Mesendoderm (in vitro differentiated cells): ENCODE measurements at regions not wholly inside any gene's neighbourhood (a gene's known extent, or its start where the extent isn't known, plus 50 kb on each side); places are given as distances from the start of the nearest gene placed in this dataset.

Experiments
- DNase-seq: peaks from one replicate; pipeline ENCODE4 v3.0.0; 2013
- H2AK5ac ChIP-seq: 2 replicates; pipeline ENCODE4 v1.6.1; 2013; ENCODE audit warnings: low read length, inconsistent platforms
- H2BK120ac ChIP-seq: 2 replicates; pipeline ENCODE4 v1.6.1; 2013; ENCODE audit warnings: low read depth, mild to moderate bottlenecking, low read length, moderate library complexity, mixed read lengths
- H2BK15ac ChIP-seq: replicated peaks from 2 replicates; pipeline ENCODE4 v1.6.1; 2013; ENCODE audit warnings: low read depth, mild to moderate bottlenecking, moderate library complexity
- H2BK5ac ChIP-seq: 2 replicates; pipeline ENCODE4 v1.6.1; 2013; ENCODE audit warnings: low read length, inconsistent platforms
- H3K18ac ChIP-seq: 2 replicates; pipeline ENCODE4 v1.6.1; 2013; ENCODE audit warnings: mild to moderate bottlenecking, low read length, mixed read lengths
- H3K23ac ChIP-seq: one replicate; pipeline ENCODE4 v1.6.1; 2013; ENCODE audit warnings: low read length
- H3K27ac ChIP-seq: 2 replicates; pipeline ENCODE4 v1.5.1; 2013; ENCODE audit warnings: low read depth, mild to moderate bottlenecking, inconsistent platforms, low read length, moderate library complexity
- H3K27me3 ChIP-seq: 2 replicates; pipeline ENCODE4 v1.6.1; 2013; ENCODE audit warnings: low read length, control low read depth, mild to moderate bottlenecking, inconsistent platforms; ENCODE audit not compliant: insufficient read depth, poor library complexity
- H3K36me3 ChIP-seq: 2 replicates; pipeline ENCODE4 v1.6.1; 2013; ENCODE audit warnings: low read length, inconsistent platforms; ENCODE audit not compliant: control insufficient read depth, insufficient read depth
- H3K4ac ChIP-seq: one replicate; pipeline ENCODE4 v1.6.1; 2013; ENCODE audit warnings: low read depth, mild to moderate bottlenecking, low read length, moderate library complexity
- H3K4me1 ChIP-seq: 2 replicates; pipeline ENCODE4 v1.6.1; 2013; ENCODE audit warnings: low read depth, low read length, inconsistent platforms; ENCODE audit not compliant: control insufficient read depth
- H3K4me2 ChIP-seq: 2 replicates; pipeline ENCODE4 v1.6.1; 2013; ENCODE audit warnings: low read length
- H3K4me3 ChIP-seq: 2 replicates; pipeline ENCODE4 v1.5.1; 2013; ENCODE audit warnings: mild to moderate bottlenecking, low read length
- H3K56ac ChIP-seq: one replicate; pipeline ENCODE4 v1.6.1; 2013; ENCODE audit warnings: low read length
- H3K79me1 ChIP-seq: 2 replicates; pipeline ENCODE4 v1.6.1; 2013; ENCODE audit warnings: low read length, inconsistent platforms
- H3K79me2 ChIP-seq: 2 replicates; pipeline ENCODE4 v1.6.1; 2013; ENCODE audit warnings: mild to moderate bottlenecking, low read length; ENCODE audit not compliant: control insufficient read depth, insufficient read depth
- H3K9ac ChIP-seq: 2 replicates; pipeline ENCODE4 v1.6.1; 2013; ENCODE audit warnings: low read length, inconsistent platforms
- H4K5ac ChIP-seq: one replicate; pipeline ENCODE4 v1.6.1; 2013; ENCODE audit warnings: low read length
- H4K8ac ChIP-seq: one replicate; pipeline ENCODE4 v1.6.1; 2013; ENCODE audit warnings: low read depth, mild to moderate bottlenecking, control low read depth, low read length, moderate library complexity
- whole genome bisulfite sequencing: extraction: QIAGEN DNeasy Blood & Tissue Kit; methylation state at CpG from one replicate; pipeline ENCODE4 v1.1.7; 2013; ENCODE audit warnings: low lambda C conversion rate, missing lambda C conversion rate; ENCODE audit not compliant: insufficient coverage; ENCODE audit errors: extremely low coverage; 5-methylcytosine and 5-hydroxymethylcytosine counted together

DNA sequence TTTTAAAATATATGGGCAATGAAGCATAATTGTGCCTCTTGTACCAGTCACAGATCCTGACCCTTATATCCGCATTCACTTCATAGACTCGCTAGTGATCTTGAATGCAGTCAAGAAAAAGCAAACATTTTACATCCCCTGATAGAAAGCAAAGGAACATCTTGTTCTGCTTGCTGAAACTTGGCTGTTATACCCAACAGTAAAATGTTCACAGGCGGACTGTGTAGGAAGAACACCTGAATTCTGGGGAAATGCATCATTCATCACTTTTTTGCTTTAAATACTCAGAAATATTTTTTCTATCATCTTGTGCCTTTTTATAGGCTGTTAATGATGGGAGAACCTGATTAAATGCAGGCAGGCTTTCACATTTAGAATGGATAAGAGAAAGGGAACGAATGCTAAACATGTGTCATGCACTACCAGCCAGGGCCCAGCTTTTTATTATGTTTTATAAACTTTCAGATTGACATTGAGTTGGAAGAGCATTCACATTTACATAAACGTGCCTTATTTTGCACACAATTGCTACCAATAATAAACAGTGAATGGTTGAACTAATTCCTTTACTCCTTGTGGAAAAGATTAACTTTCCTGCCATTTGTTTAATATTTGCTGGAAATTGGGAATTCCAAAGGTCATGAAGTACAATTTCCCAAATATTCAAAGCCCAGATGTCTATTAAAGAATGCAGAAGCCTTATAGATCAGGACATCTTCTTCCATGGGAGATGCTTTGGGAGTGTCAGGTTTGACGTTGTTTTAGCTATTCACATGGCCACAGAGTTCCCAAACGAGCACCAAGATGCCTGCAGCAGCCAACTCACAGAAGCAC, 756.2 kb downstream of the TLE1 start:
- H3K27me3 ChIP-seq = no peaks in the 10 kb centered on the region
- H2BK120ac ChIP-seq = no peak overlapping the region
- no peak overlapping the region for H3K27ac ChIP-seq
- WGBS = no CpG with 5 or more reads among the region's 7 CpGs
- H3K36me3 ChIP-seq = no peaks in the 10 kb centered on the region
- no peak overlapping the region for H2AK5ac ChIP-seq
- no peaks in the 10 kb centered on the region for H3K79me2 ChIP-seq
- H4K5ac ChIP-seq = no peak overlapping the region
- no peak overlapping the region for H3K23ac ChIP-seq
- H3K18ac ChIP-seq = no peak overlapping the region
- no peak overlapping the region for H2BK5ac ChIP-seq
- H3K56ac ChIP-seq = no peak overlapping the region
- no peaks in the 10 kb centered on the region for H3K79me1 ChIP-seq
- H3K4me1 ChIP-seq = no peaks in the 10 kb centered on the region
- no peak overlapping the region for H3K9ac ChIP-seq
- H4K8ac ChIP-seq = no peak overlapping the region
- H3K4me3 ChIP-seq = no peak overlapping the region
- H2BK15ac ChIP-seq = no peak overlapping the region
- H3K4ac ChIP-seq = no peak overlapping the region
- H3K4me2 ChIP-seq = no peak overlapping the region
- no peak for DNase-seq

DNA sequence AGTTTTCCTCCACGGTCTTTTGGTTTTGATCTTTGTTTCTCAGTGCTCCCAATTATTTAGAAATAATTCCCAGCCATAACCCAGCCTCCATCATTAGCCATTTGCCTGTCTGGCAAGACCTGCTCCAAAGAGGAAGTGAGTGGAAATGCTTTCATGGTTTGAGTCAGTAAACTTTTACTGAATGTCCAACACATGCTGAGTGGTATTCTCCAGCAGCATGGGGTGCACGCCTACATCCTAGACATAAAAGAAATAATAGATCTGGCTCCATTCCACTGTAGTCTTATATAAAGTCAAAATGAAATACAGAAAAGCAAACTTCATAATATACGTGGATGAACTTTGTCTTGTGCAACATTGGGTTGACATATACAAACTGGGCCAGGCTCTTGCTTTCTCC, 757.2 kb downstream of the TLE1 start:
- Histone ChIP-seq H3K4me1 (no peaks in the 10 kb centered on the region), H2BK15ac (no peak overlapping the region), H3K4me3 (no peak overlapping the region), H2AK5ac (no peak overlapping the region), H4K5ac (no peak overlapping the region), H3K36me3 (no peaks in the 10 kb centered on the region), H3K79me2 (no peaks in the 10 kb centered on the region), H3K56ac (no peak overlapping the region), H3K23ac (no peak overlapping the region), H4K8ac (no peak overlapping the region), H3K18ac (no peak overlapping the region), H3K79me1 (no peaks in the 10 kb centered on the region), H3K9ac (no peak overlapping the region), H3K27me3 (no peaks in the 10 kb centered on the region), H2BK120ac (no peak overlapping the region), H3K4ac (no peak overlapping the region), H3K4me2 (no peak overlapping the region), H2BK5ac (no peak overlapping the region), H3K27ac (no peak overlapping the region)
- DNase-seq = no peak
- WGBS = no CpG with 5 or more reads among the region's 3 CpGs

- no peak overlapping the region for H3K56ac ChIP-seq
- no peak overlapping the region for H3K4me2 ChIP-seq
- no peak overlapping the region for H3K23ac ChIP-seq
- no peak overlapping the region for H3K4me3 ChIP-seq
- H3K27me3 ChIP-seq = no peaks in the 10 kb centered on the region
- H2AK5ac ChIP-seq = no peak overlapping the region
- H3K9ac ChIP-seq = no peak overlapping the region
- no peaks in the 10 kb centered on the region for H3K4me1 ChIP-seq
- no peak overlapping the region for H4K8ac ChIP-seq
- no peak overlapping the region for H2BK120ac ChIP-seq
- no peaks in the 10 kb centered on the region for H3K36me3 ChIP-seq
- no peak overlapping the region for H4K5ac ChIP-seq
- no peak overlapping the region for H3K27ac ChIP-seq
- no peak overlapping the region for H3K18ac ChIP-seq
- no peaks in the 10 kb centered on the region for H3K79me1 ChIP-seq
- WGBS = no CpG with 5 or more reads among the region's 3 CpGs
- no peak overlapping the region for H2BK5ac ChIP-seq
- H3K79me2 ChIP-seq = no peaks in the 10 kb centered on the region
- peak; percentile 42 for DNase-seq
- H2BK15ac ChIP-seq = no peak overlapping the region
- no peak overlapping the region for H3K4ac ChIP-seq
These were observed 758.2 kb downstream of the TLE1 start for GRCh38 chr9:80931163-80931562.

GRCh38 chr9:80928697-80929096, 760.6 kb downstream of the TLE1 start:
- H3K27ac ChIP-seq = no peak overlapping the region
- DNase-seq = no peak
- H2BK5ac ChIP-seq = no peak overlapping the region
- H3K79me2 ChIP-seq = no peaks in the 10 kb centered on the region
- H2BK120ac ChIP-seq = no peak overlapping the region
- H3K4ac ChIP-seq = no peak overlapping the region
- H3K4me2 ChIP-seq = no peak overlapping the region
- no peaks in the 10 kb centered on the region for H3K4me1 ChIP-seq
- no peak overlapping the region for H4K5ac ChIP-seq
- no peak overlapping the region for H3K18ac ChIP-seq
- no peaks in the 10 kb centered on the region for H3K27me3 ChIP-seq
- no peaks in the 10 kb centered on the region for H3K79me1 ChIP-seq
- no peak overlapping the region for H3K23ac ChIP-seq
- H3K56ac ChIP-seq = no peak overlapping the region
- H2AK5ac ChIP-seq = no peak overlapping the region
- no peak overlapping the region for H4K8ac ChIP-seq
- H2BK15ac ChIP-seq = no peak overlapping the region
- H3K9ac ChIP-seq = no peak overlapping the region
- H3K36me3 ChIP-seq = no peaks in the 10 kb centered on the region
- H3K4me3 ChIP-seq = no peak overlapping the region

DNA sequence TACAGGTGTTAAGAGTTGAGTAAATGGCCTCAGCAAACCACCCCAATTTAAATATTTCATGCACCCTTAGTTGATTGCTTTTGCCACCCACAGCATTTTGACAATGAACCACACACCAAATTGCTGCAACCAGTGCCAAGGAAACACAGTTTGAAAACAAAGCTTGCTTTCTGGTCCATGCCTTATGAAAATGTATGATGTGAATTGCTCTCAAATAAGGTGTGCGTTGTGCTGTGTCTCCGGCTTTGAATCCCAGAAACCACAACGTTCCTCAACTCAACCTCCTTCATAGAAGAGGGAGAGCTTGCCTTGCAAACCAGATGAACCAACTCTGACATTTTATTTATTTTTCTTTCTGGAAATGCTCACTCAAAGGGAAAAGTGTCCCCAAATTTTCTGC, 762.7 kb downstream of the TLE1 start:
- no peak overlapping the region for H2AK5ac ChIP-seq
- no peak overlapping the region for H3K23ac ChIP-seq
- no peak overlapping the region for H2BK5ac ChIP-seq
- H4K8ac ChIP-seq = no peak overlapping the region
- H2BK15ac ChIP-seq = no peak overlapping the region
- H3K56ac ChIP-seq = no peak overlapping the region
- no peak overlapping the region for H2BK120ac ChIP-seq
- no peaks in the 10 kb centered on the region for H3K79me1 ChIP-seq
- H3K18ac ChIP-seq = no peak overlapping the region
- no peaks in the 10 kb centered on the region for H3K79me2 ChIP-seq
- H3K4me3 ChIP-seq = no peak overlapping the region
- no peaks in the 10 kb centered on the region for H3K36me3 ChIP-seq
- H3K4me2 ChIP-seq = no peak overlapping the region
- no peaks in the 10 kb centered on the region for H3K4me1 ChIP-seq
- WGBS = no CpG with 5 or more reads among the region's 3 CpGs
- no peak overlapping the region for H4K5ac ChIP-seq
- H3K27me3 ChIP-seq = no peaks in the 10 kb centered on the region
- no peak overlapping the region for H3K4ac ChIP-seq
- no peak for DNase-seq
- no peak overlapping the region for H3K9ac ChIP-seq
- H3K27ac ChIP-seq = no peak overlapping the region

DNA sequence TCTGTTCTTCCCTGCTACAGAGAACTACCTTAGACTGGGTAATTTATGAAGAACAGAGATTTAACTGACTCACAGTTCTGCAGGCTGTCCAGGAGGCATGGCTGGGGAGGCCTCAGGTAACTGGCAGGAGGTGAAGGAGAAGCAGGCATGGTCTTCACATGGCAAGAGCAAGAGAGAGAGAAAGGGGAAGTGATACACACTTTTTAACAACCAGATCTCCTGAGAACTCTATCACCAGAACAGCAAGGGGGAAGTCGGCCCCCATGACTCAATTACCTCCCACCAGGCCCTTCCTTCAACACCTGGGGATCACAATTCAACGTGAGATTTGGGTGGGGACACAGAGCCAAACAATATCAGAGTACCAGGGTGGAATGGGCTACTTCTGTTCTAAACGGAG, 766.8 kb downstream of the TLE1 start:
- H3K9ac ChIP-seq = no peak overlapping the region
- no peak overlapping the region for H4K5ac ChIP-seq
- no peaks in the 10 kb centered on the region for H3K79me2 ChIP-seq
- no peak overlapping the region for H3K56ac ChIP-seq
- no peak overlapping the region for H3K23ac ChIP-seq
- H3K27ac ChIP-seq = no peak overlapping the region
- no peak for DNase-seq
- no peaks in the 10 kb centered on the region for H3K27me3 ChIP-seq
- no peaks in the 10 kb centered on the region for H3K79me1 ChIP-seq
- no peak overlapping the region for H3K4me2 ChIP-seq
- no peak overlapping the region for H2BK15ac ChIP-seq
- no peaks in the 10 kb centered on the region for H3K36me3 ChIP-seq
- no peak overlapping the region for H2AK5ac ChIP-seq
- no peak overlapping the region for H3K4ac ChIP-seq
- no CpG with 5 or more reads among the region's 3 CpGs for WGBS
- H3K4me3 ChIP-seq = no peak overlapping the region
- no peak overlapping the region for H2BK120ac ChIP-seq
- H2BK5ac ChIP-seq = no peak overlapping the region
- H3K4me1 ChIP-seq = no peaks in the 10 kb centered on the region
- no peak overlapping the region for H3K18ac ChIP-seq
- H4K8ac ChIP-seq = no peak overlapping the region
